ENCODE measurements at regions not wholly inside any gene's neighbourhood (a gene's known extent, or its start where the extent isn't known, plus 50 kb on each side); places are given as distances from the start of the nearest gene placed in this dataset.
A peak's percentile ranks its signal among the peaks of the same experiment; 100 is the strongest.

DNA sequence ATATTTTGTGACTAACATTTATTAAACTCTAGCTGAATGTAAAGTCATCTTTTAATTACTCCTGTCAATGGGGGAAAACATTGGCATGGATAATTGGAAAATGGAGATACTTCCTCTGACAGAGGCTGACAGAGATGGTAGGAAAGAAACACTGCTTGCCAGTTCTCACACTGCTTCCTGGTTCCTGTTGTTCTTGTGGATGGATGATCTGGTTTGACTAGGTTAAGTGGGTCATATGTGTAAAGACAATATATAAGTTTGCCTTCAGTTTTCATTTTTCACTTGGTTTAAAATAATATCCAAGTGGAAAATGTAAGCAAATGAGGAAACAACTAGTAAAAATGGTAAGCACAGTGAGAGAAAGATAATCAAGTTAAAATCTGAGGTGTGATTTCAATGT, 188.8 kb upstream of the CWC22 start:
- Histone ChIP-seq H3K79me2 (ENCODE audit: insufficient read depth, low read length) (no peaks in the 10 kb centered on the region), H3K4me2 (ENCODE audit: low read length) (no peak overlapping the region), H2AFZ (ENCODE audit: low read depth, low read length, poor library complexity, severe bottlenecking) (peak overlapping the region; percentile 19), H3K4me3 (replicated peaks in 1 of 2; ENCODE audit: low read depth in 1 of 2, low read length in 2 of 2) (no peak overlapping the region), H3K27ac (ENCODE audit: low read depth, low read length) (no peak overlapping the region), H3K27me3 (ENCODE audit: insufficient read depth, low read length) (no peaks in the 10 kb centered on the region), H3K9me2 (ENCODE audit: insufficient read depth) (no peaks in the 10 kb centered on the region), H3K4me1 (ENCODE audit: control insufficient read depth in 1 of 2, insufficient read depth in 2 of 2, low read length in 2 of 2) (peaks cover 0 to 4% of the 10 kb centered on the region in 2 experiments; a peak in 1 of 4 replicates), H4K20me1 (ENCODE audit: insufficient read depth) (no peaks in the 10 kb centered on the region), H3K9me3 (ENCODE audit: control insufficient read depth in 1 of 2, insufficient read depth in 1 of 2, low read depth in 1 of 2, low read length in 2 of 2) (no peaks in the 10 kb centered on the region), H3K9ac (ENCODE audit: low read length) (no peak overlapping the region), H3K36me3 (ENCODE audit: control insufficient read depth in 1 of 2, insufficient read depth in 2 of 2, low read length in 2 of 2) (no peaks in the 10 kb centered on the region)
- intact Hi-C loops (cut with micrococcal nuclease): no loop called here
- TF ChIP-seq FOSL1 (IDR thresholded peaks at IDR 0.05; ENCODE audit: low read depth) (no peak), JUND (IDR thresholded peaks at IDR 0.05) (no peak), EGR1 (IDR thresholded peaks at IDR 0.05; ENCODE audit: low read depth) (no peak), CEBPB (IDR thresholded peaks at IDR 0.05; ENCODE audit: low read depth) (no peak)
- TF ChIP-seq, protein P1, sequence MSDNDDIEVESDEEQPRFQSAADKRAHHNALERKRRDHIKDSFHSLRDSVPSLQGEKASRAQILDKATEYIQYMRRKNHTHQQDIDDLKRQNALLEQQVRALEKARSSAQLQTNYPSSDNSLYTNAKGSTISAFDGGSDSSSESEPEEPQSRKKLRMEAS (IDR thresholded peaks at IDR 0.05): no peak
- TF ChIP-seq, protein P2, sequence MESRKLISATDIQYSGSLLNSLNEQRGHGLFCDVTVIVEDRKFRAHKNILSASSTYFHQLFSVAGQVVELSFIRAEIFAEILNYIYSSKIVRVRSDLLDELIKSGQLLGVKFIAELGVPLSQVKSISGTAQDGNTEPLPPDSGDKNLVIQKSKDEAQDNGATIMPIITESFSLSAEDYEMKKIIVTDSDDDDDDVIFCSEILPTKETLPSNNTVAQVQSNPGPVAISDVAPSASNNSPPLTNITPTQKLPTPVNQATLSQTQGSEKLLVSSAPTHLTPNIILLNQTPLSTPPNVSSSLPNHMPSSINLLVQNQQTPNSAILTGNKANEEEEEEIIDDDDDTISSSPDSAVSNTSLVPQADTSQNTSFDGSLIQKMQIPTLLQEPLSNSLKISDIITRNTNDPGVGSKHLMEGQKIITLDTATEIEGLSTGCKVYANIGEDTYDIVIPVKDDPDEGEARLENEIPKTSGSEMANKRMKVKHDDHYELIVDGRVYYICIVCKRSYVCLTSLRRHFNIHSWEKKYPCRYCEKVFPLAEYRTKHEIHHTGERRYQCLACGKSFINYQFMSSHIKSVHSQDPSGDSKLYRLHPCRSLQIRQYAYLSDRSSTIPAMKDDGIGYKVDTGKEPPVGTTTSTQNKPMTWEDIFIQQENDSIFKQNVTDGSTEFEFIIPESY (IDR thresholded peaks at IDR 0.05; ENCODE audit: extremely low read depth, insufficient replicate concordance, low read length): no peak
- TF ChIP-seq, protein P3, sequence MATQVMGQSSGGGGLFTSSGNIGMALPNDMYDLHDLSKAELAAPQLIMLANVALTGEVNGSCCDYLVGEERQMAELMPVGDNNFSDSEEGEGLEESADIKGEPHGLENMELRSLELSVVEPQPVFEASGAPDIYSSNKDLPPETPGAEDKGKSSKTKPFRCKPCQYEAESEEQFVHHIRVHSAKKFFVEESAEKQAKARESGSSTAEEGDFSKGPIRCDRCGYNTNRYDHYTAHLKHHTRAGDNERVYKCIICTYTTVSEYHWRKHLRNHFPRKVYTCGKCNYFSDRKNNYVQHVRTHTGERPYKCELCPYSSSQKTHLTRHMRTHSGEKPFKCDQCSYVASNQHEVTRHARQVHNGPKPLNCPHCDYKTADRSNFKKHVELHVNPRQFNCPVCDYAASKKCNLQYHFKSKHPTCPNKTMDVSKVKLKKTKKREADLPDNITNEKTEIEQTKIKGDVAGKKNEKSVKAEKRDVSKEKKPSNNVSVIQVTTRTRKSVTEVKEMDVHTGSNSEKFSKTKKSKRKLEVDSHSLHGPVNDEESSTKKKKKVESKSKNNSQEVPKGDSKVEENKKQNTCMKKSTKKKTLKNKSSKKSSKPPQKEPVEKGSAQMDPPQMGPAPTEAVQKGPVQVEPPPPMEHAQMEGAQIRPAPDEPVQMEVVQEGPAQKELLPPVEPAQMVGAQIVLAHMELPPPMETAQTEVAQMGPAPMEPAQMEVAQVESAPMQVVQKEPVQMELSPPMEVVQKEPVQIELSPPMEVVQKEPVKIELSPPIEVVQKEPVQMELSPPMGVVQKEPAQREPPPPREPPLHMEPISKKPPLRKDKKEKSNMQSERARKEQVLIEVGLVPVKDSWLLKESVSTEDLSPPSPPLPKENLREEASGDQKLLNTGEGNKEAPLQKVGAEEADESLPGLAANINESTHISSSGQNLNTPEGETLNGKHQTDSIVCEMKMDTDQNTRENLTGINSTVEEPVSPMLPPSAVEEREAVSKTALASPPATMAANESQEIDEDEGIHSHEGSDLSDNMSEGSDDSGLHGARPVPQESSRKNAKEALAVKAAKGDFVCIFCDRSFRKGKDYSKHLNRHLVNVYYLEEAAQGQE (IDR thresholded peaks at IDR 0.05; ENCODE audit: low read depth): no peak
- RAD21 ChIA-PET (ENCODE audit: low non-redundant PET in 1 of 2, low total read pairs in 2 of 2, uncharacterized antibody in 2 of 2, unreplicated experiment in 2 of 2): no interaction called here
- POLR2A ChIA-PET: no interaction called here
- DNase-seq (ENCODE audit: low read depth, low spot score) (no peak), ATAC-seq (no peak)
- CTCF ChIA-PET: no interaction called here
- BruUV-seq (replicated peaks): no TSS peak
